AG04450 (cell line): ENCODE measurements at regions not wholly inside any gene's neighbourhood (a gene's known extent, or its start where the extent isn't known, plus 50 kb on each side); places are given as distances from the start of the nearest gene placed in this dataset.

Source experiments
- CTCF ChIA-PET: fragments of 300-600, 350-600 bp; formaldehyde crosslinking; extraction: SDS; loops from one replicate; lab custom pipeline; 2022; ENCODE audit warnings: antibody characterized with exemption, inconsistent platforms; lab: Charles Lee
- POLR2A ChIA-PET: fragments of 350-600 bp; formaldehyde crosslinking; extraction: SDS; loops from one replicate; lab custom pipeline; 2021; ENCODE audit warnings: antibody characterized with exemption, inconsistent platforms; lab: Yijun Ruan, JAX
- DNase-seq: peaks from one replicate; pipeline ENCODE4 v3.0.0-alpha.2; 2011; ENCODE audit warnings: low read depth, low spot score
- H3K27ac ChIP-seq: one replicate; pipeline ENCODE4 v1.5.1; 2012; ENCODE audit warnings: low read depth, low read length, control low read depth
- H3K27me3 ChIP-seq: one replicate; pipeline ENCODE4 v1.6.0; 2012; ENCODE audit warnings: low read length; ENCODE audit not compliant: control insufficient read depth, insufficient read depth
- H3K4me3 ChIP-seq: 2 replicates; pipeline ENCODE4 v1.5.1; 2011; ENCODE audit warnings: mild to moderate bottlenecking, low read depth, low read length, control low read depth
- H3K9me3 ChIP-seq: 2 replicates; pipeline ENCODE4 v1.5.1; 2012; ENCODE audit warnings: low read length; ENCODE audit not compliant: control insufficient read depth, insufficient read depth
- CTCF ChIP-seq: IDR thresholded peaks from 2 replicates; pipeline ENCODE4 v1.5.1; 2011; ENCODE audit warnings: low read depth, low read length, control low read depth, inconsistent platforms

DNA sequence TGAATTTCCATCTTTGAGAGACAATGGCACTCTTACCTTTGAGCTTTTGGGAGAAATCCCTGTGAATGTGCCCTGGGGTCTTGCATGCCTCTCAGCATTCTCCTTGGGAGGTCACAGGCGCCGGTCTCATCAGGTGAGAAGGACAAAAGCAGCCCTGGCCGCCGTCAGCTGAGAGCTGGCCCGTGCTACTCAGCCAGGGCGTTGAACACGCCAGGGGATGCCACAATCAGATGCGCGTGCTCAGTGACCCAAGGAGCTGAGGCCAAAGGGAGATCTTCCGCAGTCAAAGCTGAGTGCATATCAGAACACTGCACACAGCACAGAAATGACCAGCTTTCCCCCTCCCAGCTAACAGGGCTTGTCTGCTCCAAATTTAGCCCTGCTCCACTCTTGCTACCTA, 253.6 kb upstream of the NOX3 start:
- TF ChIP-seq CTCF, result no peak
- H3K27me3 ChIP-seq, result no peaks in the 10 kb centered on the region
- H3K4me3 ChIP-seq, result no peak overlapping the region
- H3K27ac ChIP-seq, result no peak overlapping the region
- ChIA-PET CTCF (no interaction called here), POLR2A (no interaction called here)
- DNase-seq, result no peak
- no peaks in the 10 kb centered on the region; the same call in 1 of the 2 replicates for H3K9me3 ChIP-seq

DNA sequence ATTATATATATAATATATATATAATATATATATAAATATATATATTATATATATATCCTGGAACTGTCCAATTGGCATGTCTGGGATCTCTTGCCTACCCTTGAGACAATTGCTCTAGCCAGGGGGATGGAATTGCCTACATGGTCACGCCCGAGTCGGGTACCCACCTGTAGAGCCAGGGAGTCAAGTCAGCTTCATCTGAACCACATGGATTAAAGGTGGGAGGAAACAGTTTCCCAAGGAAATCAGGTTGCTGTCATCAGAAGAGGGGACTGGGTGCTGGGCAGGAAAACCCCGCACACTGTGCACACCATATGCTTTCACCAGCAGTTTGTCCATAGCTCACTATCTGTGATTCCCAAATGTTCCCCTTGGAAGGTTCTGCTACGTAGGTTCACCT, 252.5 kb upstream of the NOX3 start:
- Histone ChIP-seq H3K4me3 (no peak overlapping the region), H3K9me3 (no peaks in the 10 kb centered on the region; the same call in 1 of the 2 replicates), H3K27me3 (no peaks in the 10 kb centered on the region), H3K27ac (no peak overlapping the region)
- ChIA-PET CTCF (no interaction called here), POLR2A (no interaction called here)
- no peak for TF ChIP-seq CTCF
- DNase-seq, result no peak

- no peak for DNase-seq
- H3K9me3 ChIP-seq, result no peaks in the 10 kb centered on the region; the same call in 1 of the 2 replicates
- no peak overlapping the region for H3K4me3 ChIP-seq
- no peak for TF ChIP-seq CTCF
- ChIA-PET CTCF (no interaction called here), POLR2A (no interaction called here)
- no peaks in the 10 kb centered on the region for H3K27me3 ChIP-seq
- H3K27ac ChIP-seq, result no peak overlapping the region
These were observed 251.2 kb upstream of the NOX3 start for GRCh38 chr6:155706806-155707205.

- ChIA-PET CTCF (no interaction called here), POLR2A (no interaction called here)
- Histone ChIP-seq H3K4me3 (no peak overlapping the region), H3K9me3 (no peaks in the 10 kb centered on the region; the same call in 1 of the 2 replicates), H3K27me3 (no peaks in the 10 kb centered on the region), H3K27ac (no peak overlapping the region)
- no peak for TF ChIP-seq CTCF
- no peak for DNase-seq
These were observed 250.7 kb upstream of the NOX3 start for GRCh38 chr6:155706341-155706740.

GRCh38 chr6:155701342-155701741, 245.7 kb upstream of the NOX3 start:
- CTCF ChIA-PET, result no interaction called here
- Histone ChIP-seq H3K27ac (no peak overlapping the region), H3K9me3 (no peaks in the 10 kb centered on the region), H3K4me3 (no peak overlapping the region), H3K27me3 (no peaks in the 10 kb centered on the region)
- POLR2A ChIA-PET, result no interaction called here
- no peak for DNase-seq
- no peak for TF ChIP-seq CTCF
